ENCODE measurements at regions not wholly inside any gene's neighbourhood (a gene's known extent, or its start where the extent isn't known, plus 50 kb on each side); places are given as distances from the start of the nearest gene placed in this dataset.

- DNase-seq (ENCODE audit: extremely low read depth in 1 of 2, low read depth in 1 of 2) = no peak
Measured at GRCh38 chr5:152271420-152271819, 133.7 kb downstream of the NMUR2 start.

DNA sequence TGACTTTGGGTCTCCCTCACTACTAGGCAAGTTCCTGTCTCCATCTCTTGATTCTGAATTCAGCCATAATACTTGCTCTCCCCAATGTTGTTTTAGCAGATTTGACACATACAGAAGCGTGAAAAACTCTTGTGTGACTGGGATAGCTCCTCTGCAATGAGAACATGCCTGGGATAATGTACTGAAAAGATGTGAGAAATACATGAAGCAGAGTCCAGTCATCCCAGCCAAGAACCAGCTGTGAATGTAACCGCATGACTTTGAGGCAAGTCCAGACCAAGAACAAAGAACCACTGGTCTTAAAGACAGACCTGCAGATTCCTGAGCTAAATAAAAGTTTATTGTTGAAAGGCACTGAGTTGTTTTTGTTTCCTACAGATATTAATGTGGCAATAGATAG, 135.0 kb downstream of the NMUR2 start:
- DNase-seq (ENCODE audit: extremely low read depth in 1 of 2, low read depth in 1 of 2) = no peak

DNA sequence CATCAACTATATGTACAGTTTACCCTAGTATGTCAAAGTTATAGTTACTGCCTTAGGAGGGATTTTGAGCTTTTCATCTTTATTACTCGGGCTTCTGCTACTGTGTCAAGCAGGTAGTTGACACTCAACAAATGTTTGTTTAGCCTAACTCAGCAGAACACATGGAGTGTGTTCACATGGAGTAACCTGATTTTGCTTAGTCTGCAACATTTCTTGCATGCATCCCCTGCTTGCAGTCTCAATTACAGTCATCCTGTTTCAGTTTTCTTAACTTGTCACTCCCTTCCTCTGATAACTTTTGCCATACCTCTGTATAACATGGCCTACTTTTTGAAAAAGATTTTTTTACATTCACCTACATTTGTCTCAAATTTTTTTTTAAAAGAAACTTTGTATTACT, 135.5 kb downstream of the NMUR2 start:
- no peak for DNase-seq (ENCODE audit: extremely low read depth in 1 of 2, low read depth in 1 of 2)

- no peak for DNase-seq (ENCODE audit: extremely low read depth in 1 of 2, low read depth in 1 of 2)
Measured at GRCh38 chr5:152264645-152265254, 140.3 kb downstream of the NMUR2 start.

DNA sequence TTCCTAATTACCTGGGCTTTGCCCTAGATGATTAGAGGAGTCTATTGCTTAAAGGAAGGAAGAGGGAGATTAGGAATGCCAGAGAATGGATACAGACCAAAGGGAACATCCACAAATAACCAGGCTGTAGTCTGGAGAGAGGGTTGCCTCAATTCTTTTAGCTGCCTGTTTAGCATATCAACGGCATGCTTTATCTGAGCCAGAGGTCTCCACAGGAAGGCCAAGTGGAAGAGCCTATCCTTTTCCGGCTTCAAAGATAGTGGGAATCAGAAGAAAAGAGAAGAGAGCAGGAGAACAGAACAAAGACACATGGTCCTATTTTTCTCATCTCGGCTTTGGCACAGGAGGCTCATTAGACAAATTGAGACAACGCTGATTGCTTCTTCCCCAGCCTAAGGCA, 142.4 kb downstream of the NMUR2 start:
- no peak for DNase-seq (ENCODE audit: extremely low read depth in 1 of 2, low read depth in 1 of 2)

DNA sequence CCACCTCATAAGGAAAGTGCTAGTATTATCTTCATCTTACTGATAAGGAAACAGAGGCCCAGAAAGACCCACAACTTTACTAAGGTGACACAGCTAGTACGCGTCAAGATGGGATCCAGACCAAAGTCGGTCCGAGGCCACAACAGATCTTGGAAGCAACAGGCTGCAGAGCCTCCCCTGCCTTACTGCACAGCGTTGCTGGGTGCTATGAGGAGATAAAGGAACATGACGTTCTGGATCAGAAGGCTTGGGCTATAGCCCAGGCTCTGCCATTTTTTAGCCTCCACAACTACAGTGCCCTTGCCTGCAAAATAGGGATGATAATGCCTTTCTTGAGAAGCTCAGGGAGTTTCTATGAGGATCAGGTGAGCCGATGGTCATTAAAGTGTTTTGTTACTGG, 144.1 kb downstream of the NMUR2 start:
- DNase-seq (ENCODE audit: extremely low read depth in 1 of 2, low read depth in 1 of 2) = no peak

GRCh38 chr5:152259702-152260101, 145.4 kb downstream of the NMUR2 start:
- no peak for DNase-seq (ENCODE audit: extremely low read depth in 1 of 2, low read depth in 1 of 2)

- DNase-seq (ENCODE audit: extremely low read depth in 1 of 2, low read depth in 1 of 2) = no peak
Measured at GRCh38 chr5:152256580-152256979, 148.5 kb downstream of the NMUR2 start.

GRCh38 chr5:152255411-152255810, 149.7 kb downstream of the NMUR2 start:
- DNase-seq (ENCODE audit: extremely low read depth in 1 of 2, low read depth in 1 of 2) = no peak

- DNase-seq (ENCODE audit: extremely low read depth in 1 of 2, low read depth in 1 of 2) = no peak
Measured at GRCh38 chr5:152247850-152248385, 157.2 kb downstream of the NMUR2 start.

DNA sequence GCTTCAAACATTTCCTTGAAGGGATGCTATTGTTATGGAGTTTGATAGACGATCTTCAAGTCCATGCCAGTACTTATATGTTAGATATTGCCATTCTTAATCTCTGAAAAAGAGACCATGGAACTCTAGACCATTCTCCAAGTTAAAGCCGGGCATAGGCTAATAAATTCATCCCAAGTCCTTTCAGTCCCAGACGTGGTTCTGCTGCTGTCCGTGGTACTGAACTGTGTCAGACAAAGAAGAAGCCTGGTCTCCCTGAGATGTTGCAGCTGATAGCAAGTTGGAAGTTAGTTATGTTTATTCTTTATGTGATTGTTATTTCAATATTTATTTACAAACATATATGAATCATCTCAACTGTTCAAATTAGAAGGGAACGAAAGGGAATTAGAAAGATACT, 158.7 kb downstream of the NMUR2 start:
- no peak for DNase-seq (ENCODE audit: extremely low read depth in 1 of 2, low read depth in 1 of 2)

GRCh38 chr5:152237531-152237930, 167.5 kb downstream of the NMUR2 start:
- no peak for DNase-seq (ENCODE audit: extremely low read depth in 1 of 2, low read depth in 1 of 2)

GRCh38 chr5:152226191-152226590, 178.9 kb downstream of the NMUR2 start:
- no peak for DNase-seq (ENCODE audit: extremely low read depth in 1 of 2, low read depth in 1 of 2)

- no peak for DNase-seq (ENCODE audit: extremely low read depth in 1 of 2, low read depth in 1 of 2)
Measured at GRCh38 chr5:152221721-152222629, 183.1 kb downstream of the NMUR2 start.

DNA sequence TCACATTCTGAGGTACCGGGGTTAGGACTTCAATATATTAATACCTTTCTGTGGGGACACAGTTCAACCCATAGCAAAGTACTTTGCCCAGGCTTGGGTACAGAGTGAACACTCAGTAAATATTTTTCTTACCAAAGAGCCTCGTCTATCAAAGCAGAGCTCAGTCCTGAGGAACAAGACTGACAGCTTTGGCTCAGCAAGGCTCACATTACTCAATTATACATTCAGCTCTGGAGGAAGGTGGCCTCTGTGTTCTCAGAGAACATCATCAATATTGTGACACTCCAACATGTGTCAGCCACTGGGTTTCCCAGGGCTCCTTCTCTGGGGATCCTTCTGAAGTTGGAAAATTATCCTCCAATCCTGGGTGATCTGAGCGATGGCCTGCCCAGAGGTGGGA, 186.4 kb downstream of the NMUR2 start:
- DNase-seq (ENCODE audit: extremely low read depth in 1 of 2, low read depth in 1 of 2) = no peak

- DNase-seq (ENCODE audit: extremely low read depth in 1 of 2, low read depth in 1 of 2) = no peak
Measured at GRCh38 chr5:152205804-152206203, 199.3 kb downstream of the NMUR2 start.

DNA sequence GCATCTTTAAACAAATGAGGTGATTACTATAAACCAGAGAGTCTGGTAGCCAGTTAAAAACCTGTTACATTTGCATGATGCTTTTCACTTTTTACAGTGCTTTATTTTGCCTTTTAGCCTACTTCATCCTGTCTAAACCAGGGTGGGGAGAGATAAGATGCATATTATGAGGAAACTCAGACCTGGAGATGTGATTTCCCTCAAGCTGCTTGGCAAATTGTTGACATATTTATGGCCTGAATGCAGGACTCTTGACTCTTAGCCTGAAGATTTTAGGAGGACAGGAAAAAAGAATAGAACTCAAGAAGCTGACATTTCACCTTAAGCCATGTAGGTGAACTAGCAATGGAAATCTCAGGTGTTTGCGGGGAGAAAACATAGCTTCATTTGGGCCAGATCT, 202.8 kb downstream of the NMUR2 start:
- DNase-seq (ENCODE audit: extremely low read depth in 1 of 2, low read depth in 1 of 2) = no peak

DNA sequence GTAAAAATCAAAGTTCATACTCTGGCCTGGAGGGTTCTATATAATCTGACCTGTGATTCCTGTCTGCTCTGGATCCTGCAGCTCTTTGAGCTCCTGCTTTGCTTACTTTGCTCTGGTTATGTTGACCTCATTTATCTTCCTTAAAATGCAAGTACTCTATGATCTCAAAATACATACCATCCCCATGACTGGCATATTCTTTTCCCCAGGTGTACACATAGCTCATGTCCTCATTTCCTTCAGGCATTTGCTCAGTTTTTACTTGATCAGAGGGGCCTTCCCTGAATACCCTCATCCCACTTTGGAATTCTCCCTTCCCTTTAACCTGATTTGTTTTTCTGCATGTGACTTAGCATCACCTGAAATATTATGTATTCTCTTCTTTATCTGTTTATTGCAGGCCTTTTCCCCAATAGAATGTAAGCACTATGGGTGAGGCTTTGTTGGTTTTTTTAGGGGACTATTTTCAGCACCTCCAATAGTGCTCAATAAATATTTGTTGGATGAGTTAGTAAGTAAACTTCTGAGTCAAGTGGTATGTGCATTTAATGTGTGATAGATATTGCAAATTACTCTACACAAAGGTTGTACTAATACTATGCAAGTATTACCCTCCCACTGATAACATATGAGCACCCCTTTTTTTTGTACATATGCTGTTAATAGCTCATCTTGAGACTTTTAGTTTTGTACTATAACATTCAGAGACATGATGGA, 211.5 kb downstream of the NMUR2 start:
- no peak for DNase-seq (ENCODE audit: extremely low read depth in 1 of 2, low read depth in 1 of 2)

DNA sequence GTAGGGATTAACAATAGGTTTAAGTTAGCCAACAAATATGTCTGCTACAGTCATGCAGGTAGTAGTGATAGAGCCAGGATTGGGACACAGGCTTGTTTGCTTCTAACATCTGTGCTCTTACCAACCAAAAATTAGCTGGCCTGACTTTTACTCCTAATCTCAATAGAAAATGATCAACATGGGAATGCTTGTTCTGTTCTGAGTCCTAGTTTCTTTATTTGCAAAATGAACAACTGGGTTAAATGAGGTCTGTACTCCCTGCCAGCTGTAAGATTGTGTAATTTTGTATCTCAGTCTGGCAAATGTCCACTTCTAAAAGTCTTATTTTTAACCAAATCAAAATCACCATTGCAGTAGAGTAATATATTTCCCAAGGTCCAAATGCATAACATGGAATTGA, 216.8 kb downstream of the NMUR2 start:
- no peak for DNase-seq (ENCODE audit: extremely low read depth in 1 of 2, low read depth in 1 of 2)

DNA sequence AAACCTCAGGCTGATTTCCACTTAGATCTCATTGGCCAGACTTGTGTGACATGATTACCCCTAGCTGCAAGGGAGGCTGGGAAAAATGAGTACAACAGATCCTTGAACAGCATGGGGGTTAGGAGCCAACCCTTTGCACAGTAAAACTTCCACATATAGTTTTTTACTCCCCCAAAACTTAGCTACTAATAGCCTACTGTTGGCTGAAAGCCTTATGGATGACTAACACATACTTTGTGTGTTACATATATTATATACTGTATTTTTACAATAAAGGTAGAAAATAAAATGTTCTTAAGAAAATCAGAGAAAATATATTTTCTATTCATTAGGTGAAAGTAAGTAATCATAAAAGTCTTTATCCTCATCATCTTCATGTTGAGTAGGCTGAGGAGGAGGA, 217.4 kb downstream of the NMUR2 start:
- no peak for DNase-seq (ENCODE audit: extremely low read depth in 1 of 2, low read depth in 1 of 2)

DNA sequence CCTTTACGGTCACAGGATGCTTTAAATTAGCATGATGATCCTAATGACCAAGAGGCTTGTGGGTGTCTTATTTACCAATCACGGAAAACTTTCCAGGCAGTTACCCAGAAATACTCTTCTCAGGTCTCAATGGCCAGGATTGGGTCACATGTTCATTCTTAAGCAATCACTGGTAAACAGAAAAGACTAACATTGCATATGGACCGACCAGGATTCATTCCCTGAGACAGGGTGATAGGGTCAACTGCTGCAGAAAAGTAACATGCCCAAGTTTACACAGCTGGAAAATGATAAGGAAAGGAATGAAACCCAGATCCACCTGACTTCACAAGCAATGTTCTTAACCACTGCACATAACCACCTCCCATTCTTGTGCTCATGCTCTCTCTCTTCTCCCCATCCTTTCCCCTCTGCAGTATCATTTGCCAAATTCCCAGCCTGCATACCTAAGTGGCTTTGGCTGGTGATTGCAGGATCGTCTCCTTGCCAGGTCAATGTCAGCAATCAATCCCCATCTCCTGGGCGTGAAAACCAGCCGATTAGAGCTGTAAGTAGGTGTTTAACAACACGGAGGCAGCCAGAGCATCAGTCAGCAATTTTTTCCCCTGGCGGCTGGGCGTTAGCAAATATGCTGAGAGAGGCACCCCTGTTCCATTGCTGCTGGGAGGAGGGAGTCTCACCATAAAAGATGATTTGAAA, 219.4 kb downstream of the NMUR2 start:
- no peak for DNase-seq (ENCODE audit: extremely low read depth in 1 of 2, low read depth in 1 of 2)
